DMS114 treated with DMSO at 0.1 percent for 48 hours (cell line): ENCODE measurements at regions not wholly inside any gene's neighbourhood (a gene's known extent, or its start where the extent isn't known, plus 50 kb on each side); places are given as distances from the start of the nearest gene placed in this dataset.

Experiments used
- DNase-seq: peaks from one replicate; lab custom pipeline; 2025; ENCODE audit not compliant: unreplicated experiment; lab: John Stamatoyannopoulos, UW

DNA sequence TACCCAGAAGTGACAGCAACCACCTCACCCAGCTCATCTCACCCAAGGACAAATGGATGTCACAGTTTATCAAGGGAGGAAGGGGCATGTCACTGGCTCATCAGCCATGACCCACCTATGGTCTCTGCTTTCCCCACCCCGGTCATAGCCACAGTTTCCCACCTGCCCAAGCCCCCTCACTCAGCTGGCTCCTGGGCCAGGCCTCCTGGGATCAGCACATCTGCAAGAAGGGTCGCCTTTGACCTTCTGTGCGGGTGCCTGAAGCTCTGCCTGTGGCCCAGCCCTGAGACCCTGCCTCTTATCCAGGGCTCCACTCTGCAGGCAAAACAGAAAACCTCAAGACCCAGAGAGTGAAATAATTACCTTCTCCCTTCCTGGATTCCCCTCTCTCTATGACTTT lies 236.4 kb downstream of the BUD13 start:
- DNase-seq: no peak

DNA sequence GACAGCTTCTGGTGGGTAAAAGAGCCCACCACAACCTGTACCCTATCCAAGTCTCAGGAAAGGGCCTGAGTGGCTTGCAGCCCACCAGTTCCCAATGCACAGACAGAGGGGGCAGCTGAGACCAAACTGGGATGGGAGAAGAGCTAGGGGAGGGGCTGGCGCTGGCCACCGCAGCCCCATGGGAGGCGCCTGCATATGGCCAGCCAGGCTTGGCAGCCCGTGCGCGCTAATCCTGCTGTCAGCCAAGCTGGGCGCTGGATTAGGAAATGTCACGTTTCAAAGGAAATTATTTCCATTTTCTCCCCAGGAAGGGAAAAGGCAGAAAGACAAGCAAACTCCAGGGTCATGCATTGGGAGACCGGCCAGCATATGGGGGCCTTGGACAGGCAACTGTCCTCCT lies 236.8 kb downstream of the BUD13 start:
- no peak for DNase-seq

DNA sequence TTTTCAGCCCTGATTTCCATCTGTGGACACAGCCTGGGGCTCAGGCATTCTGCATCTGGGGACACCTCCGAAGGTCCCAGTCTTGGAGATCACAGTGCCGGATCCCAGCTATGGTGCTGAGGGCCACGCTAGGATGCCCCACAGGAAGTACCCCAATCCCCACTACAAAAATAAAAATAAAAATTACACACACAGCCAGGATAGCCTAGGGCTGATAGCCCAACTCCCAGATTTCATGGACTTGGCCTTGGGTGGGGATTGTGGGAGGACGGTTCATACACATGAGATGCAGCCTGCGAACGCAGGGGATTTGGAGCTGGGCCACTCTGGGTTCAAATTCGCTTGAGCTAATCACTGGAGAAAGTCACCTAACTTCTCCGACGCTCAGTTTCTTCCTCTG lies 237.7 kb downstream of the BUD13 start:
- no peak for DNase-seq

DNA sequence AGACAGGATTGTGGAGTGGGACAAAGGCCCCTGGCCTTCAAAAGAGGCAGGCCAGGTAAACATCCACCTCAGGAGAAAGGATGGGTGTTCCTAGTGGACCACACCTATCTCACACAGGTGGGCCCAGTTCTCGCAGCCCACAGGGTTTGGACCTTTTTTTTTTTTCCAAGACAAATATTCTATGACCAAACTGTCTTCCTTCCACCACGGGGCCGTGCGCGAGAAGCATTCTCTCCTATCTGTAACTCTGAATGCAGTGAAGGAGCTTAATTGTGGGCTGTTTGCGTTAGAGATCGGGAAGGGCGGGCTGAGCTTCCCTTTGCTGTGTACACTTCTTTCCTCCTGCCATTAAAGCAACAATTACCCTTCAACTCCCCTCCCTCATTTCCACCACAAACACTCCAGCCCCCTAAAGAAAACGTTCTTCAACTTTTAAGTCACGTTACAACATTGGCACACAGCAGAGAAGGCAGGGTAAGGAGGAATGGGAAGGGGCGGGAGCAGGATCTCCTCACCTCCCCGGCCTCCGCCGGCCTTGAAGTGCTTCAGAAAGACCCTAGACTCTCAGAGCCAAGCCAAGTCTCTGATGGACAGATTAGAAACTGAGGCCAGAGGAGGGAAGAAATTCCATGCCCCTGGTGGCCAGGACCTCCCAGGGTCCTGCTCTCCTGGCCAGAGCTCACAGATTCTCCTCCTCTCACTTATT lies 238.4 kb downstream of the BUD13 start:
- no peak for DNase-seq

DNA sequence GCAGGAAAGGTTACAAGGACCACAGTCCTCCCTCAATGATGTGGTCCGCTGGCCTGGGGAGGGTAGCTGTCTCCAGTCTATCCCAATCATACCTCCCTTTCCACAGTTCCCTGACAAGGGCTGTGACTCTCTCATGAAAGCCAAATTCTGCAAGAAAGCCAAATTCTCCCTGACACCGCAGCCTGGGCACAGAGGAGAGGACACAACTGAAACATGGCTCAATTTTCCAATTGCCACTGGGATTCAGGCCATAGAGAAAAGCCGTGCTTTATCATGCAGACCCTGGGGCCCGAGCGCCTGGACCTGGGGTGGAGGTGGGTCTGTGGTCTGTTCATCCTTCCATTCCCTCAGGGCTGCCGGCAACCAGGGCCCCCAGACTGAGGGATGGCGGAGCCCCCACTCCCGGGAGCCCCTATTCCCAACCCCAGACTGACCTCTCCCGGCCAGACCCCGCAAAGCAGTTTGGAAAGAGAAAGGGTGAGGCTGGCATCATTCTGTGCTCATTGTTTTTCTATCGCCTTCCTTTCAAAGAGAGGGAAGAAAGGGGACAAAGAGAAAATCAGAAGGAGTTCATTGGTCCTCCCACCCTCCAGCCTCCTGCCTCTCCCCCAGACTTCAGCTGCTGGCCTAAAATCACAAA lies 239.5 kb downstream of the BUD13 start:
- no peak for DNase-seq

DNA sequence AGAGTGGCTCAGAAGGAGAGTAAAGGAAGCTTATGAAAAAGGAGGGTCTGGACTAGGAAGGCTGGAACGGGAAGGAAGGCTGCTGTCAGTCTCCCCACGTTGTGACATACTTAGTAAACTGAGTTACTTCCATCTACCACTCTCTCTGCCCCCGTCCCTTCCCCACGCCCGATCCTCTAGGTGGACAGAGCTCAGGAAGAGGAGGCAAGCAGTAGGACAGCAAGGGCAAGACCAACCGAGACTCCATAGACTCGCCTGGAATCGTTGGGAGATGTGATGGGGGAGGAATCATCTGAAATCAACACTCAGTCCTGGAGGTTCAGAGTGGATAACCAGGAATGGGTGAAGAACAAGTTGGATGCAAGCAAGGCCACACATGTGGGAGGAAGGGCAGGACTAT lies 240.7 kb downstream of the BUD13 start:
- no peak for DNase-seq

DNA sequence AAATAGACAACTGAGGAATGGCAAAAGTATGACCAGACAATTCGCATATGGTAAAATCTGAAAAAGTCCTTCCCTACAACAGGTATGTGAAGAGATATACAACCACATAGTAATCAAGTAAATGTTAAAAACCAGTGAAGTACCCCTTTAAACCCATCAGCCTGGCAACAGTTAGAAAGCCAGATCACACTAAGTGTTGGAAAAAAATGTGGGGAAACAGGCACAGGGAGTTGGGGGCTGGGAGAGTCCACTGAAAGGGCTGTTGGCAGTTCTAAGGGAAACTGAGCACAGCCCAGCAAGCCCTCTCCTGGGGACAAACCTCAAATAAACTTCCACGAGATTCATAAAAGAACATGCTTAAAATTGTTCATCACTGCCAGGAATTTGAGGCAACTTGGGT lies 242.1 kb downstream of the BUD13 start:
- no peak for DNase-seq

DNA sequence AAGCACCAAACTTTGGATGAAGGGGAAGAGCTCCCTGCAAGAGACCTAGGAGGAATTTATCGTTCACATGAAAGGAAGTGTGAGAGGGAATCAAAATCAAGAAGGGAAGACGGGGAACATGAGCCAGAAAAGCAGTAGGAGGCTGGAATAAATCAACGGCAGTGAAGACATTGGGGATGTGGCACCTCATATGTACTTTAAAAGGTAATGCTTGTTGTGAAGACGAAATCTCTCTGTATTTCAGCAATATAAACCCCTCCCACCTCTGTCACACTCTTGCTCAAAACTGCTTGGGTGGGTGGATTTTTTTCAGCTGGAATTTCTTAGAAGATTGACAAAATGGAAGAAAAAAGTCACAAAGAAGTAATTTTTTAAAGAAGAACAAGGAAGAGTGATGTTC lies 243.5 kb downstream of the BUD13 start:
- DNase-seq: no peak

DNA sequence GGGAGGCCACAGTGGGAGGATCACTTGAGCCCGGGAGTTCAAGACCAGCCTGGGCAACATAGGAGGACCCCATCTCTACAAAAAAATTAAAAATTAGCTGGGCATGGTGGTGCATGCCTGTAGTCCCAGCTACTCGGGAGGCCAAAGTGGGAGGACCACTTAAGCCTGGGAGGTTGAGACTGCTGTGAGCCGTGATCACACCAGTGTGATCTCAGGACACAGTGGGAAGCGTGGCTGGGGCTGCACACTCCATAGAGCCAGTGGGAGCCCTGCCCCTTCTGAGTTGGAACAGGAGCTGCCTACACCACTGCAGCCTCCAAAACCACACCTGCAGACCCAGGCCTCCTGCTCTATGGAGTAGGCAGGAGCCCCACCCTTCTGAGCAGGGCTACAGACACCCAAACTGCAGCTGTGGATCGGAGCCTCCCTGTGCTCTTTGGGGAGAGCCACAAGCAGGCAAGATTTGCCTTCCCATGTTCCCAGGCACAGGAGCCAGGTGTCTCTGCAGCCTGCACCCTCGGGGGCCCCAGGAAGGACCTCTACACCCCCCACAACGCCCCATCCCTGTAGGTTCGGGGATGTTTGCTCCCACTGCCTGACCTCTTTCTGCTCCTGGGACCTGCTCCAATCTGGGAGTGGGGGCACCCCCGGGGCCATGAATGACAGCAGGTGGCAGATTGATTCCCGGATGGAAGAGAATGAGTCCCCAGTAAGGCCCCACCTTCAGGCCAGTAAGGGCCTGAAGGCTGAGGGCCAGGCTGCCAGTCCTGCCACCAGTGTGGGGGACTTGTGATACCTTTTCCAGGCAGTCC lies 245.4 kb downstream of the BUD13 start:
- no peak for DNase-seq

DNA sequence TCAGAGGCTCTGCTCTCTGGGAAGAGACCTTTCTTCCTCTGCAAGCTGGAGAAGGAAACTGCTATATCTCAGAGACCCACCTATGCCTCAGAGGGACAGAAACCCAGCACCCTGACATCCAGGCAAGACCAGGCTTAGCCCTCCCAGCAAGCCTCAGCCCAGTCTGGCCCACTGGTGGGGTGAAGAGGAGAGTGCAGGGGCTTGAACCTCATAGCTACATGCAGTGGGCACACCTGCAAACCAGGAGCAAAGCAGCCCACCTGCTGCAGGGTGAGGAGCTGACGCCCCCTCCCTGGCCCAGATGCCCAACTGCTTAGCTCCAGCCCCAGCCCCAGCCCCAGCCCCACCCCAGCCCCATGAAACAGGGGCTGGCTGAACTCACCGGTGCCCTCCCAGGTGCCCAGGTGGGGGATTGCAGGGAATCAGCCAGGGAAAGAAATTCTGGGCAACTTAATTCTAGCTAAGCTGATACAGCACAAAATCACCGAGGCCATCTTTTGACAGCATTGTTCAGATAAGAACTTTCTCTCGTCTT lies 246.8 kb downstream of the BUD13 start:
- DNase-seq: no peak

DNA sequence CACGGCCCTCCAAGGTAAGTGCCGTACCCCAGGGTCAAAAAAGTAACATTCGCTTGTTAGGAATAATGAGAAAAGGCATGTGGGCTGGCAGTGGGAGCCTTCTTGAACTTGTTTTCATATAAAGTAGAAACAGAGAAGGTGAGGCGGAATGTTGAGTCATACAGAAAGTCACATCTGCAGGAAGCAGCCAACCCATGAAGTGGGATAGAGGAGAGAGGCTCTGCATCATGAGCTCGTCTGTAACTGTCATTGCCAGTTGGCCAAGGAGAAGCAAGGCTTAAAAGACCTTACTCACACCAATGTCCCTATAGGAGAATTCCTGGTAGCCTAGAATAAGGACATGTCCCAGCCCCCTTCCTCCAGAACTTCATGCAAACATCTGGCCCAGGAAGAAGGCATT lies 253.3 kb downstream of the BUD13 start:
- DNase-seq: no peak

DNA sequence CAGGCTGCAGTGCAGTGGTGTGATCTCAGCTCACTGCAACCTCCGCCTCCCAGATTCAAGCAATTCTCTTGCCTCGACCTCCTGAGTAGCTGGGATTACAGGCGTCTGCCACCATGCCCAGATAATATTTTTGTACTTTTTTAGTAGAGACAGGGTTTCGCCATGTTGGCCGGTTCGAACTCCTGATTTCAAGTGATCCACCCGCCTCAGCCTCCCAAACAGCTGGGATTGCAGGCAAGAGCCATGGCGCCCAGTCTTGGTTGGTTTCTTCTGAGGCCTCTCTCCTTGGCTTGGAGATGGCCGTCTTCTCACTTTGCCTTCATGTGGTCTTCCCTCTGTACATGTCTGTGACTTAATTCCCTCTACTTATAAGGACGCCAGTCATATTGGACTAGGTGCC lies 254.6 kb downstream of the BUD13 start:
- DNase-seq: no peak

DNA sequence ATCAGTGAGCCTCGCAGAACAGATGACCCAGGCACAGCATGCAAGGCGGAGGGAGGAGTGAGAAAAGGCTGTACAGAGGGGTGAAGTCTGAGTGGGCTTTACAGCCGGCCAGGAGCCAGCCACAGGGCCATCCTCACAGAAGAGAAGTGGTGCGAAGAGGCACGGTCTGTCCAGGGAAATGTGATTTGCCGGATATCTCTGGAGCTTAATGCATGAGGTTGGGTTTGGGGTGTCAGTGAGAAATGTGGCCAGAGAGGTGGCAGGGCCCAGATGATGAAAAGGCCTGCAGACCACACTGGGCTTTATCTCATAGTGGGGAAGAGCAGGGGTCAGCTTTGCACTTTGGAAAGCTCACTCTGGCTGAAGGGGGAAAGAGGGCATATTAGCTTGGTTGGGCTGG lies 255.2 kb downstream of the BUD13 start:
- no peak for DNase-seq

DNA sequence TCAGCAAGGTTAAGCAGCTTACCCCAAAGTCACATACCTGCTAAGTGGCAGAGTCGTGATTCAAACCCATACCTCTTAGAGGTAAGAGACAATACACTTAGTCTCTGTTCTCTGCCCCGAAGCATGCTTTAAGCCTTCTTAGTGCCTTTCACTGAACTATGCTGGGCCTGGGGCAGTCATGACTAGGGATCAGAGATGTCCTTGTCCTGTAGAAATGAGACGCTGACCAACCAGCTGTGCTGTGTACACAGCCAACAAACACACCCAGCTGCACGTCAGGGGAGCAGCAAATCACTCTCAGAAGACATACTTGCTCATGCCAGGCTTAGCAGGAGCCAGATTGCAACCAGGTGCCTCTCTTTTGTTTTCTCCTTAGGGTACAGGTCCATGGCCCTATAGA lies 255.7 kb downstream of the BUD13 start:
- no peak for DNase-seq

DNA sequence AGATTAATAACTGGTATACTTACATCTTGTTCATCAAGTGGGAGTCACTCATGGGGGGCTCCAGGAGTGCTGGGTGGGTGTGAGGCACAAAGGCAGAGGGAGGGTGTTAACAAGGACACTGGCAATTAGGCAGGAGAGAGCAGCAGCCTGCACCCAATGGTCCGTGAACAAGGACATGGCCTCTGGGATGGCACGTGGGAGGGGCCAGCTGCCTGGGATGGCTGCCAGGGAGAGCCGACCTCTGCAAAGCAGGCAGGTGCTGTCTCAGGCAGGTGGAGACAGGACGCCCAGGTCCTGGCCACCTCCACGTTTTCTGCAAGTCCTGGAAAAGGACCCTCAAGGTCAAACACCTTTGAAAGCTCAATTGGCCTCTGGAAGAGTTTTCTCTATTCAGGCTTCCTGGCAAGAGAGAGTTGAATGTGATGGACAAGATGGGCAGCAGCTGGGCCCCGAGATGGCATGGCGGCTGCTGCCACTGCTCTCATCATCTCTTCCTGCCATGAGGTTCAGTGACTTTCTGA lies 257.1 kb downstream of the BUD13 start:
- DNase-seq: no peak

DNA sequence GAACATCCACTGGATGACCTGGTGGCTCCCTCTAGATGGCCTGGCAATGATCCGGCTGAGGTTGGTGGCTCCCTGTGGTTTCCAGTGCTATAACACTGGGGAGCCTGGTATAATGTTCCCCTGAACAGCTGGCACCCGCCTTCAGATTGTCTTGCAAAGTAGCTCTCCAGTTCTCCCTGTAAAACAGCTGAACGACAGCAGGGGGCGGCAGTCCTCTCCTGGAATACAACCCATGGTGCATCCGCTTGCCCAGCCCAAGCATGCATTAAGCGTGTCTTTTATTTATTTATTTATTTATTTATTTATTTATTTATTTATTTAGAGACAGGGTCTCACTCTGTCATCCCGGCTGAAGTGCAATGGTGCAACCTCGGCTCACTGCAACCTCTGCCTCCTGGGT lies 258.9 kb downstream of the BUD13 start:
- DNase-seq: no peak

DNA sequence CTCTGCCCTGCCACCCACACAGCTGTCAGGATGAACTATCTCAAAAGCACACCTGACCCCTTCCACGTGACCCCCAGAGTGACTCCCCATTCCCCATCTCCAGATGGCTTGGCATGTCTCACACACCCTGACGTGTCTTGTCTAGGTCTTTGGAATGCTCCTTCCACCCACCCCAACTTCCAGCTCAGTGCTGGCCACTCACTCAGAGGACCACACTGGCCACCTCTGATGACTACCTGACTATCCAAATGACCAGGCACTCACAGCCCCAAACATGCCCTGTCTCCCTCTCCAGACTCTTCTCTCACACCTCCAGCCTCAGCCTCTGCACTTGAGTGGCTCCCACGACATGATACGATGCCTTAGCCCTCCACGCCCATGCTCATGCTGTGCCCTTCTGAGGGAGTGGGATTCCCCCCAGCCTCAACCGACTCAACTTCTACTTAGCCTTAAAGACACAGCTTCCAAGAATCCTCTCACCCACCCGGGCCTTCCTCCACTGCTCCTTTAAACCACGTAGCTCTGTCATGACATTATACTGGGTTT lies 259.4 kb downstream of the BUD13 start:
- DNase-seq: no peak

DNA sequence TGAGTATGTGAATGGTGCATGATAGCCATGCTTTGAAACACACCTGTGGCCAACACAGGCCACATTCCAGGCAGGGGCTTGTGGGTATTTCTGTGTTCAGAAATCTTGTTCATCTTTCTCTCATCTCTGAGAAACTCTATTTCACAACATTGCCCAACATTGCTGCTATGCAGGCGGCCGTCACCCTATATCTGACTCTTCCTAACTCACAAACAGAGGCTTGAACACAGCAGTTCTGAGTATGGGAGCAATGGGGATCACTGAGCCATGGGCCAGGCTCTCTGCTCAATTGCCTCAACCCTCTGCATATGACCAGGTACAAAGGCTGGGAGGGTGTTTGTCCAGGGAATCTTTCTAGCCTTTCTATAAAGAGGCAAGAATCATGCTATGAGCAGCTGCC lies 259.9 kb downstream of the BUD13 start:
- no peak for DNase-seq

DNA sequence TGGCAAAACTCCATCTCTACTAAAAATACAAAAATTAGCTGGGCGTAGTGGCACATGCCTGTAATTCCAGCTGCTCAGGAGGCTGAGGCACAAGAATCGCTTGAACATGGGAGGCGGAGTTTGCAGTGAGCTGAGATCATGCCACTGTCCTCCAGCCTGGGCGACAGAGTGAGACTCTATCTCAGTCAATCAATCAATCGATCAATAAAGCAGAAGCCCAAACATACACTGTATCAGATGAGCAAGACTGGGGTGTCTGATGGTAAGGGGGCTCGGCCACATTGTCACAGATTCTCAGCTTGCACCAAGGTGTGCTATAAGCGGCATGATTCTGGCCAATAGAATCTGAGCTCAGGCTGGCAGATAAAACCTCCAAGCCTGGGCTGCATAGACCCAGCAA lies 261.1 kb downstream of the BUD13 start:
- no peak for DNase-seq

DNA sequence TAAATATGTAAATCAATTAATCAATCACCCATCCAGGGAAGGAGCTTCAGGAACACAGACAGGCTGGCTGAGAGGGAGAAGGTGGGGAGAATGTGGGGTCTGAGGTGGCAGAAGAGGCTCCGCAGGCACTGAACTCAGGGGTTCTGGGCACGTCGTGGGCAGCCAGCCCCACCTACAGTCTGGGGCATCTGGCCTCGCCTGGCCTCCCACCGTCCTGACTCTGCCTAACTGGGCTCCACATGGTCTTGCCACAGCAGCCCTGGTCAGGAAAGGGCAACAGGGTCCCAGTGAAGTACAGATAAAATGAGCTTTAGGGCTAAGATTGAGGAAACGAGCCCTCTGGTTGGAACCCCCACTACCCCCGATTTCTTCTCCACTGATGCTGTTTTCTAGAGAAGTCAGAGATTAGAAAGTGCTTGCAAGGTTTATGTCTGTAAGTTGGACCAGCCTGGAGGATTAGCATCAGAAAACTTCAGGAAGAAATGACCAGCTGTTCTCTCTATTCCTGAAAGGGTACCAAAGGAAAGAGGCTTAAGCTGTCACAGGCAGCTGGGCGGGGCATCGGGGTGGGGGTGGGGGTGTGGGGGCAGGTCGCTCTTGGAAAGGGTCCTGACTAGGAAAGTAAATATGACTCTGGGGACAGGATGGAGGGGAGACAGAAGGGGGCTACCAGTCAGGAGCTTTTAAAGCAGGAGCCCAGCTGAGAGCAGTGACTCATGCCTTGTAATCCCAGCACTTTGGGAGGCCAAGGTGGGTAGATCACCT lies 261.7 kb downstream of the BUD13 start:
- no peak for DNase-seq

DNA sequence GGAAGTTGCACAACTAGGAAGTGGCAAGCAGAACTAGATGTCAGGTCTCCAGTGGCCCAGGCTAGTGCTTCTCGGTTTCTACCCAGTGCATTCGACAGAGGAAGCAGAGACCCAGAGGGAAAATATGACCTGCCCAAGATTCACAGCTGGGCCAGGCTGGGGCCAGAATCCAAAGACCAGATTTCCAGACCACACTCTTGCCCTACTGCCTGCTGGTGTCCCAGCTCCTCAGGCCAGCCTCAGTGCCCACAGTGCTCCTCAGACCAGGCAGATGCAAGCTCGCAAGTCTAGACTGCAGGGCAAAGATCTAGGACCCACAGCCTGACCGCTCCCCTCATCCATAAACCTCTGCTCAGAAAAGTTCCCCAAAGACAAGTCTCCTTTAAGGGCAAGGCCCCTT lies 262.6 kb downstream of the BUD13 start:
- no peak for DNase-seq
